GM19452 (cell line): ENCODE measurements at regions not wholly inside any gene's neighbourhood (a gene's known extent, or its start where the extent isn't known, plus 50 kb on each side); places are given as distances from the start of the nearest gene placed in this dataset.

ENCODE experiments used
- ATAC-seq: cut with Tn5 transposase; IDR thresholded peaks from one replicate; pipeline ENCODE4 v1.9.1; 2021; ENCODE audit not compliant: unreplicated experiment

DNA sequence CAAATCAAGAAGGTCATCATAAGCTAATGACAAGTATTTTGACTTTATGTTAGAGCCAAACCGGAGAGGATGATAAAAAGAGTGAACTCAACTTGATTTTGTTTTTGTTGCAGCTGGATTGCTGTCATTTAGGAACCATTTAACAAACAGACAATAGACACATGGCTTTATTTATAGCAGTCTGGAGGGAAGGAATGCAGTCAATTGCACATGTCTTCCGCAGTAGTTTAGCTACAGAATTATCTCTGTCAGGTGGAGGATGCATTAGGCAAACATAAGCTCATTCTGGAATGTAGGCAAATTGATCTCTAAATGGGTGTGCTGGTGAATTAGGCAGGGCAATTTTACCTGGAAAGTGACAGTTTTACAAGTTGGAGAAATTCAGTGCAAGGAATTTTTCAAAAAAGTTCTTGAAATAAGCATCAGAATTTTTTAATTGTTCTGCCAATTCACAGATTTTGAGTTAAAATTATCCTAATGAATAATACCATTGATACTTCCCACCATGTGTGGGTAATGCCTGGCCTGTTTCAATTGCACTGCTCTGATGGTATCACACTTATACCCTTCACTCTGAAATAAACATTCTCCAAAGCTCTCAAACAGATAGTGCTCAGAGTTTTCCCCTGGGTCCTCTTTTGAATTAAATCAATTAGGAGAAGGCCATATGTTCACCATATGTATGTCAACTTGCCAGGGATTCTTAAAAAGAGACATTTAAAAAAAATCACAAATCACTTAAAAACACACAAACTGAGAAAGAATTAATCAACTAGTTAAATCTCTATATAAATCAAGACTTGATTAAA, 318.3 kb downstream of the NDFIP2 start:
- no peak for ATAC-seq

DNA sequence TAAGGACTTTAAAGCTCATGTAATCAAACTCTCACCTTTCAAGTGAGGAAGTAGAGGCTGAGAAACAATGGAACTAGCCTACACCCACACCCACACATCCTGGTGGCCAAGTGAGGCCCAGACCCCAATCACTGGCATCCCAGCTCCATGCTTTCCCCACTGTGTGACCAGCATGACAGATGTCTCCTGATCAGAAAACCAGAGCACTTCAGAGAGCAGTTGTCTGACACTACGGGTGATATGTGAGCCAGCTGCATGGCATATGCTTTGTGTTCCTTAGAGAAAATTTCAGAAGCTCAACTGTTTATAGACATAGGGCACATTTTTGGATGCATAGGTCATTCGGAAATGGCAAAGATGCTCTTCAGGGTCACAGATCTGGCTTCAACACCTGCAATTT, 315.2 kb downstream of the NDFIP2 start:
- no peak for ATAC-seq

DNA sequence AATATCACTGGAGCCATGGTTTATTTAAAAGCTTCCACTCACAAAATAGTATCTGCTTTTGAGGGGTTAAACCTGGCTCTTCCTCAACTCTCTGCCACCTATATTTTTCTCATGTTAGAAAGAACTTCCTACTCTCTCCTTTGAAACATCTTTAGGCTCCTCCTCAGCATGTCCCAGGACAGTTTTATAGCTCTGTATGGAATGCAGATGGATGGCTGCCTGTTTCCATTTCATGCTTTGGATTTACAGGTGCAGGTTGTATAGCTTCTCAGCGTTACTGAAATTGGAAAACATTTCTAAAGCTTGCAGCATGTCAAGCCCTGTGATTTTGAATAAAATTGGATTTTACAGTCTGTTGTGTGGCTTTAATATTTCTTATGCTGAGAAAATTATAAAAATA, 314.0 kb downstream of the NDFIP2 start:
- no peak for ATAC-seq

- no peak for ATAC-seq
Measured at GRCh38 chr13:79792716-79793115, 311.8 kb downstream of the NDFIP2 start.

- ATAC-seq = no peak
Measured at GRCh38 chr13:79791471-79792042, 310.6 kb downstream of the NDFIP2 start.

- no peak for ATAC-seq
Measured at GRCh38 chr13:79786176-79786575, 305.2 kb downstream of the NDFIP2 start.

DNA sequence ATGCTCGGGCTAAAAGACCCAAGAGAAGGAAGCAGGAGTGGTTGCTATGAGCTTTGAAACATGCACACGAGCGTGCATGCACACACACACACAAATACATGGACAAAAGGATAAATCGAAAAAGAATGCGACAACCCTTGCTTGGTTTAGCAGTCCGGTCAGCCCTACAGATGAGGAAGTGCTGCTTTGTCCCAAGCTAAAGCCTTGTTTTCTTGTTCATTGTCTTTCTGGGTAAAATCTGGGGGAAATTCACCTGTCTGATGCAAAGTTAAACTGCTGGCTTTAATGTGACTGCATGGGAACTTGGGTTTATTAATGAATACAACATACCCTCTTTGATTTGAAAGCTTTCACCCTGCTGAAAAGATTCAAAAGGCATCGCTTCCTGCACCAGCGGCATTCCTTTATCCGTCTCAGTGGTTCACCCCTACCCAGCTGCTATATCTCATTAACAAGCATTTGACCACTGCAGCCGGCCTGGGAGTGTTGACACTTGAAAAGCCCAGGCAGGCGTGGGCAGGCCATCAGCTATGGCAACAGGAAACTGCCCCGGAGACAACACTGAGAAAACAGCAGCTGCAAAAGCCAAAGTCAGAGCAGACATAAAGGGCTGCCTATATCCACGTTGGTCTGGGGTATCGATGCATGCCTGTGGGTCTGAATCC, 301.7 kb downstream of the NDFIP2 start:
- ATAC-seq = no peak

GRCh38 chr13:79781829-79782540, 301.0 kb downstream of the NDFIP2 start:
- ATAC-seq = no peak

DNA sequence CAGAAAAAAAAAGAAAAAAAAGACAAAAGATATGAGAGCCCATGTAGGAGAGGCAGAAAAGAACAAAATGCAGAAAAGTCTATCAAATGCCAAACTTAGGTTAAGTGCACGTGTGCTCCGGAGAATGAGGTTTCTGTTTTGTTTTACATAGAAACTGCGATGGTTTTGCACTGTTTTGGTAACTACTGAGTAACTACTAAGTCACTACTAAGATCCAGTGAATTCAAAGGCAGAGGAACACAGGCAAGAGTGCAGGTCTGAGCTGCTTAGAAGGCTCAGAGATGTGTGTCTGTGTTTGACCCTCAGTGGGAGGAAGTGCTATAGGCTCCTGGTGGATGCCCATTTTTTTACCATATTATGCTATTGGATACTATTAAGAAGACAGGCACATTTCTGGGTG, 299.3 kb downstream of the NDFIP2 start:
- ATAC-seq = no peak

DNA sequence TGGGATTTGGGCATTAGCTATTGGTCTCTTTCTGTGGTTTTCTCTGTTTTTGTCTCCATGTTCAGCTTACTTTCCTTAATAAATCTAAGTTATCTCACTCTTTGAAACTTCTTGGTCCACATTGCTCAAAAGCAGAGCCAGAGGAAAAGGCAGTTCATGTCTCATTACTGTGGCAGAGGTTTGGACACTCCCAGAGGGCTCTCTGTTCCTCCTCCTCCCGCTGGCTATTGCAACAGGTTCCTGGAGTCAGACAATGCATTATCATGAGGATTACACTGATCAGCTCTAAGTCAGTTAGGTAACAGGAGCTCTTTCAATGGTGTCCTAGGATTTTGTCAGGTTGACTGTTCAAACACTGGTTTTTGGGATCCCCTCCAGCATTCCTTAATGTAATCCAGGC, 298.8 kb downstream of the NDFIP2 start:
- ATAC-seq = no peak

DNA sequence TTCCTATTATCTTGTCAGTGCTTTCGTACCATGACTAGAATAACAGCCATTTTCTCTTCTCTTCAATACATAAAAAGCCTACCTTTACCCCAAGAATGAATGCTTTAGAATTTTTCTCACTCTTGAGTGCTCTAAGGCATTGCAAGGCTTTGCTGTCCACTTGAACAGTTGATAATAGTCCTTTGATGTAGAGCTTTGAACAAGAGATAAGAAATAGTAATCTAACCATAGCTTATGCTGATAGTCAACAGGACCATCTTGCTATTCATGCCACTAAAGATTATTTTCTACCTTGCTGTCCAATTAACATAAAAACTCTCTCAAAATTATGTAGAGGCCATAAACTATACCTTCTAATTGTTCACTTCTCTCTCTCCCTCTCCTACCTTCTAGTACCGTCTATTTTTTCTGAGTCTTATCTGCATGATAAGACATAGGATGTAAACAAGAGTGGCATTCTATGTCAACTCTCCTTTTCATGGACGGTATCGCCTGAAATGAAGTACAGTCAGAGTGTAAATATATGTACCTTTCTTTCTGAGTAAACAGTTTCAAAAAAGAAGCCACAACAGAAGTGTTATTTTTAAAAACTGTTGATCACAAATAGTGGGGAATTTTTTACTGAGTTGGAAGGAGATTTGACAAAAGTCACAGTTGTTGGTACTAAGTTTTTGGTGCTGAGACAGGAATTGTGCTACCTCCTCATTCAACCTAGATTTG, 297.9 kb downstream of the NDFIP2 start:
- ATAC-seq = no peak

DNA sequence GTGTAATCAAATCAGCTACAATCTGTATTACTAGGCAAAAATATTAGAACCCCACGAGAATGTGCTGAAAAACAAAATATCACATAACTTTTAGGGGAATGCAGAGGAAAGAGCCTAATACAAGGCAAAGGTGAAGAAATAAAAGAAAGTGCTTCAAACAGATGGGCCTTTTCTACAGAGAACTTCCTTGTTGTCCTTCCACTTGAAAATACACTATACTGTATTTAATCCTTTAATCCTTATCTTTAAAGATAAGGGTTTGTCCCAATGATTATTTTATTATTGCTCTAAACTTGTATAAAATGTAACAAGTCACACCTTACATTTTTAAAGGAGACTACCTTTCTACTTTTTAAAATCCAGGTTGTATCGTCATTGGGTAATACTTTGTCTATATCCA, 296.5 kb downstream of the NDFIP2 start:
- no peak for ATAC-seq

DNA sequence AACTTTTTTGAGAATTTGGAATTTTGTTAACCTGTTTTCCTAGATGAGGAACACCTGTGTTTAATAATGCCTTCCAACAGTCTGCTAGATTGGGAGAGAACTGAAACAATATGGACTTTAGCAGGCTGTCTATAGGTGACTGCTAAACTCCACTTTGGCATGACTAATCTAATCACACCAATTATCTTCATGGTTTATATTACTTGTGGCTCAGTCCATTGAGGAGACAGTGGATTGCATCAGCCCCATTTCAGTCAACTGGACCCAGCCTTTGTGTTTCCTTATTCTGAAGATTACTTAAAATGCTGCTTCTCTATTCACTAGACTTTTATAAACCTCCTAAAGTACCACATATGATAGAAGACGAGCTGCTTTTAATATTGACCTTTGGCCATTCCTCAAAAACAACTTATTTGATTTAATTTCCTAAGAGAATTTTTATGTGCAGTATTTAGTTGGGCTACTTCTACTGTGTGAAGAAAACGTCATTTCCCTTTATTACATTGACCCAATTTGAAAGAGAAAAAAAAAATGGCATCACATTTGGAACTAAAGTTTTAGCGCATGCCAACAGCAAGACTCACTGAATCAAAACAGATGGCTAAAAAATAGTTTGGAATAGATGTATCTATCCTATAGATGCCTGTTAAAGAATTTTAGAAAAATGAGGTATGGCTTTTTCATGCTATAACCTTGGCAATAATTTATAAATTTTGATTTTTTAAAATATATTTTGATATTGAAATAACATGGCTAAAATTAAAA, 295.8 kb downstream of the NDFIP2 start:
- ATAC-seq = no peak

DNA sequence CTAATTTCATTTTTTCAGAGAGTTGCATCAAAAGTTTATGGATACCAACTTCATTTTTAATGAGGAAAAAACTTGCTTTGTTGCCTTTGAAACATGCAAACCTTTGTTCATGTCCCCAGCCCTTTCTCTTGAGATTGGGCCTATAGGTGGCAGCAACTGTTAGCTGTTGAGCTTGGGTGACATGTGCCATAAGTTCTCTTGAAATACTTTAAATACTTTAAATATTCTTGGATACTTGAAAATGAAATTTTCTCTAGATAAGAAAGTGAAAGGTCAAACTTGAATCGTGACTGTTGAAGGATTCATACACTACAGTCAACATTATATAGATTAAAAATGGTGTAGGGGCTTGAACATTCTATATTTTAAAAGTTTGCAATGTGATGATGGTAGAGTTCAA, 294.9 kb downstream of the NDFIP2 start:
- no peak for ATAC-seq

DNA sequence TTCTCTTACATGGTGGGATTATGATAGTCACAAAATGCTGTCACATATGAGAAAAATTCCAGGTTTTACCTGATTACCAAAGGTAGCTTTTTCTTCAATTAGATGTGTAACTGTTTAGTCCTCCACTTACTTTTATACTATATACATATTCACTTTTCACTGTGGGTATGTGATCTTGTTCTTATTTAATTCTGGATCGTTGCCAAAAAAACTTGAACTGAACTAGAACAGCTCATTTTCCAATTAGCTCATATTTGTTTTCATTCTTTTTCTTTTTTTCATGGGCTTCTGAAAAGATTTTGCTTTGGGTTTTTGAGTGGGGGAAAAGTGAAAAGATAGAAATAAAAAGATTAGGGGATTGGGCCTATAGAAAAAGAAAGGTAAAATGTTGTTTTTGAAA, 291.9 kb downstream of the NDFIP2 start:
- no peak for ATAC-seq

- ATAC-seq = no peak
Measured at GRCh38 chr13:79771493-79771892, 290.5 kb downstream of the NDFIP2 start.

- no peak for ATAC-seq
Measured at GRCh38 chr13:79770056-79770455, 289.1 kb downstream of the NDFIP2 start.

GRCh38 chr13:79767126-79767525, 286.2 kb downstream of the NDFIP2 start:
- ATAC-seq = no peak

DNA sequence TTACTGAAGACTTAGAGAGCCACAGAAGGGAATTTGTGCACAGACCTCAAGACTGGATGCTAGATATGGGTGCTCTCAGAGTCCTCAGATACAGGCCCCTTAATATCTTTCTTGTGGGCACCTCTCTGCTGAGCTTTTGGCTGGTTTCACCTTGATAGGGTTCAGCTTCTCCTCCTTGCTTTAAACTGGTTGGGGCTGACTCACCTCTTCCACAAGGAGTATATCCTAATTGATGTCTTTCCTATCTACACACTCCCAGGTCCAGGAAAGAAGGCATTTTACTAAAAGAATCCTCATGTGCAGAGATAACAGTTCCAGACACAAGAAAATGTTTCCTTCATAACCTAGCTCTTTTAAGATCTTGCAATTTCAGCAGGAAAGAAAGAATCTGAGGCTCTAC, 284.4 kb downstream of the NDFIP2 start:
- ATAC-seq = no peak

DNA sequence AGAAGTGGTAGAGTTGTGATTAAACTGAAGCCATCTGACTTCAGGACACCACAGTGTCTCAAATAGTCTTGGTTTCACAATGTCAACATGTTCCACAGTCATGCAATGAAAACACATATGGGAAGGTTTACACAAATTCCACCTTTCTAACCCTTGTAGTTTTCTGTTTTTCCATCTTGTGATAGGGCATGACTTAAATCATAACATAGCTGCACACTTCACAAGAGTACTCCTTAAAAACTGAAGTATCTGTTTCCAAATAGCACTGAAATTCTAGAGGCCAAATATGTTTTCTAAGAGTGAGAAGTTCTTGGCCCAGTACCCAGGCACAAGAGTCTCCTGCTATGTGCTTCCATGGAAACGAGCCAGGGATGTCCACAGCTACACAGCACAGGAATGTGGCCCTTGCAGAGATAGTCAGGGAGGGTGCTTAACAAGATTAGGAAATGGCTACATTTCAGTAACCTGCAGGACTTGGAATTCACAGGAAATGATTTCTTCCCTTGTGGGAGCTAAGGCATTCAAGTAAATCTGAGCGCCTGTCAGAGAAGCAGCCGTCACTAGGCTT, 269.1 kb downstream of the NDFIP2 start:
- no peak for ATAC-seq
